Stimulated activated CD4-positive, alpha-beta T cell treated with anti-CD3 and anti-CD28 coated beads, Interleukin-15, amount 100 ng/mL, for 1 hour (primary cell): ENCODE measurements at regions not wholly inside any gene's neighbourhood (a gene's known extent, or its start where the extent isn't known, plus 50 kb on each side); places are given as distances from the start of the nearest gene placed in this dataset.

Experiments used
- DNase-seq, 2 donors: peaks; one replicate each; pipeline ENCODE4 v3.0.0-alpha.2; 2020; ENCODE audit warnings: low read depth in 1 of 2, low spot score in 1 of 2

DNA sequence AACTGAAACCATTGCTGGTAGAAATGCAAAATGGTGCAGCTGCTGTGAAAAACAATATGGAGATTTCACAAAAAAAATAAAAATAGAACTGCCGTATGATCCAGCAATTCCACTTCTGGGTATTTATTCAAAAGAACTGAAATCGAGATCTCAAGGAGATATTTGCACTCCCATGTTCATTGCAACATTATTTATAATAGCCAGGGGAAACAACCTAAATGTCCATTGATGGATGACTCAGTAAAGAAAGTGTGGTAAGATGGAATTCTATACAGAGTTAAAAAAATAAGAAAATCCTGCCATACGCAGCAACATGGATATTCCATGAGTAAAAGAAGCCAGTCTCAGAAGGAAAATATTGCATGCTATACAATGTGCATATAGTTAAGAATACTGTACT lies 290.6 kb upstream of the GHITM start:
- no peak for DNase-seq

- DNase-seq: no peak
Measured at GRCh38 chr10:83849150-83849549, 290.2 kb upstream of the GHITM start.

DNA sequence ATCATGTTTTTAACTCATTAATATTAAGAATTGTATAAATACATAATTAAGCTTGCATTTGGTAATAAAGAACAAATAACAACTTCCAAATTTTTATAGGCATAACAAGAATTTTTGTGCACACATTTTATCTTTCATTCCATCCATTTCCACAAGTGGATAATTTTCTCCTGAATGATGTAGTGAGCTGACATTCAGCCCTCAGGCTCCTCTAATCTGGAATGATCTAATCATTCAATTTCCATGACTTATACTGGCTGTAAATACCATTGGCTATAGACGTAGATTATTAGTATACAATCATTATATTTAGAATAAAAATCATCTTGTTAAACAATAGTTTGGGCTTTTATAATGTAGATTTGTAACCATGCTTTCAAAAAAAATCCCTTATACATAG lies 287.2 kb upstream of the GHITM start:
- DNase-seq: no peak

- no peak for DNase-seq
Measured at GRCh38 chr10:83862723-83863122, 276.6 kb upstream of the GHITM start.

DNA sequence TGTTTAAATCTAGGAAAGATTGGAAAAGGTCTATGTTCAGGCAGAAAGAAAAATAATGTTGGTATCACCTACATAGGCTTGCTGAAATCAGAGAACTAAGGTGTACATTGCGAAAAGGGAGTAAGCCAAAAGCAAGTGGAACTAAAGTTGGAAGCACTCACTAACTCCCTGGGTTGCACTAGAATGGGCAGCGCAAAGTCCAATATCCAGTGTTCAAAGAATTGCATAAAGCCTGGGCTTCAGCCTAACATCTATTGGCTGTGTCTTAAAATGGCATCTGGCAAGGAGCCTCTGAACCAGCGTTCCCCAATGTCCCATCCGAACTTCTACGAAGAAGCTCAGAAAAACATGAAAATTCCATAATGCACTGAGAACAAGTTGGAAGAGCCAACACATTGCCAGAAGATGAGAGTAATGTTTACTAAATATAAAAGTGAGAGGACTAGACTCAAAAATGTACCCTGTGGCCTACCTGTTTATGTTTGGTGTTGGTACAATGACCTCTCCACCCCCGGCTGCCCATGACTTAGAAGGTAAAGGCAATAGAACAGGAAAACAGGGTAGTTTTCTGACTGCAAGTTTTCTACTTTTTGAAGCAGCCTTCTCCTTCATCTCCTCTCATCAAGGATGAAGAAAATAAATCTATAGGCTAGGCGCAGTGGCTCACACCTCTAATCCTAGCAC lies 275.9 kb upstream of the GHITM start:
- DNase-seq: no peak

DNA sequence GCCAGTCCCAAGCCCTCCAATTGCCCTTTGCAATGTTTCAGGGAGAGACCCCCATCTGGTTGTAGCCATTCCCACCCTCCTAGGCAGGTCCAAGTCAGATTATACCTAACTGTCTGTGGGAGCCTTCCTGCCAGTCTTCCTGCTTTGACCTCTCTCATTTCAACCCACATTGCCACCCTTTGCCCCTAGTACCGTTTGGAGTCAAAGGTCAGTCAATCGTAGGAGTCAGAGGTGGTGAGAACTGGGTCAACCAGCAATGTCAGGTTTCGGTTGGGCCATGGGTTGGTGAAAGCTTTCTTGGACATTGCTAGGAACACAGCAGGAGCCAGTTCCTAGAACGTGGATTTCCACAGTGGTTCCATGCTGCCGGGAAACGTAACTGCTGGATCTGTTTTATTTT lies 269.4 kb upstream of the GHITM start:
- no peak for DNase-seq

- peak; percentile 14 to 18 for DNase-seq
Measured at GRCh38 chr10:83871187-83872081, 267.9 kb upstream of the GHITM start.

DNA sequence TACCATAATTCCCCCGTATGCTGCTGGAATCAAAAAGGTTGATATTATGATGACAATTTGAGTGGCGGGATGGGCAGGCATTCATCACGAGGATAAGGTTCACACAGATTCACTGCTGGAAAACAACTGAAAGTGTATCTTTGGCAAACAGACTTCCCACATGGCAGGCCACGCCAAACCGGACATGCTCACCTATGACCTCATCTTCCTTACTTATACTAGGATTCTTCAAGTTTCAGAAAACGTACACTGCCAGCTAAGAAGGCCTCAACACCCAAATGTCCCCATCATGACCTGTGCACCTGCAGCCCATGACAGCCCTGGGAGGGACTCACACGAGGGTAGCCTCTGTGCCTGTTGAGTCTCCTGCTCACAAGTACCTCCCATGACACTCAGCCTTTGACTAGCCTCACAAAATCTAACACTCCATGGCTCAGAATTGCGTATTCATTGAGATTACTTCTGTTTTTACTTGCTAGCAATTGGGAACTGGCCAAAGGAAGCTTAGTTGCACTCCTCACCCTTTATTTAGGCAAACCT lies 259.0 kb upstream of the GHITM start:
- no peak for DNase-seq

DNA sequence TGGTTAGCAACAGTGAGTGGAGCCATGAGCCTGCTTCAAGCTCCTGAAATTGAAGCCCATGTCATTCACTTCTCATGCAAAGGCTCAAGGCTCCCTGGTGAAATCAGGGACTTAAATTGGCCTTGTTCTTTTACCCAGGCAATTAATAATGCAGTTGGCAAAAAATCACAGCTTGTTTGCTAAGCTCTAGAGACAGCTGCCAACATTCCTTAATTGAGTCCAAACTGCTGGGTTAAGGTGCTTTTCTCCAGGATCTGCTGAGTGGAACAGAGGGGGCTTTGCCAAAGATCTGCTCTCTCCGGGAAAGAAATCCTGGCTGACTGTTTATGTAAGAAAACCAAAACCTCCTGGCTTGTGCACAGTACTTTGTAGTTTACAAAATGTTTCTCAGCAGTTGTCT lies 257.6 kb upstream of the GHITM start:
- no peak for DNase-seq

DNA sequence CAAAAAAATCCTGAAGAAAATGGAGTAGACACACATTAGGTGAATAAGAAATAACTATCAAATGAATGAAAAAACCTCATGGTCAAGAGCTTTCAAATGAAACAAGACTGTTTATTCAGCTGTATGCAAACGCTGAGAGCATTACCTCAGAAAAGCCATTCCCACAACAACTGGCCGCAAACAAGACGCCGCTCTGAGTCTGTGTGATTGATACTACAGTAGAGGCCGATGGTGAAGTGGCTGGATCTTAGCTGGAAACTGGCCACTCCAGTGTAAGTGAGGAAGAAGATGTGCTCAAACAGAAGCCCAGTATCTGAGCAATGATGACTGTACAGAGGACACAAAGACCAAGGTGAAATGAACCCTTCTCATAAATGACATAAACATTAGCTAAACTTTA lies 252.4 kb upstream of the GHITM start:
- DNase-seq: no peak

GRCh38 chr10:83892737-83893136 lies 246.6 kb upstream of the GHITM start:
- no peak for DNase-seq

DNA sequence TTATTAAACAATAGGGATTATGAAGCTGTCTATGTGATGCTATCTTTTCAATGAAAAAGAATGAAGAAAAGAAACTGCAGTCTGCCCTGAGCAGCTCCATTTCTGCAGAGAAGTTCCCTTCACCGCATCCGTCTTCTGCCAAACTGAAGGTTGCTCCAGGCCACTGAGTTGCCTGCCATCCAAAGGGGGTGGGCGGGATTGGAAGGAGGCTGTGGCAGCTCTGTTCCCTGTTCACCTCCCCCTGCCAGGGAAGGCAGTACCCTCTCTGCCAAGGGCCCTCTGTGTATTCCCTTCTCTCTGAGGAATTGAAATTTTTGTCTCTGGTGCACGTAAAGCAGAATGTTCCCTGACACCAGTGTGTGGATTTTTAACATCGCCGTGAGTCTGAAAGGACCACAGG lies 243.1 kb upstream of the GHITM start:
- DNase-seq: no peak

DNA sequence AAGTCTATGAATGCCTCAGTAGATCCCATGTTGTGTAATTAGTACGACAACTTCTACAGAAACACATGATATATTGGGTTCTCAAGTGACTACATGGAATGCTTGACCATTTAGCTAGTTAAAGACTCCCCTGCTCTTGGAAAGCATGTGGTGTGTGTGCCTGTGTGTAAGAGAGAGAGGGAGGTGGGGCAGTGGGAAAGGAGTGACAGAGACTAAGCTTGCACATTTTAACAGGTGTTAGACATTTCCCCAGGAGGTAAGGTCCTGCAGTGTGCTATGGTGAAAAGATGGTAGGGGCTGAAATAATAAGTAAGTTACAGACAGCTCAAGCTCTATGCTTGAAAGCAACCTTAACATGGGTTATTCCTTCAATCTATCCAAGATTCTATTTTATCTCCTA lies 241.7 kb upstream of the GHITM start:
- no peak for DNase-seq

- DNase-seq: no peak
Measured at GRCh38 chr10:83908506-83908905, 230.8 kb upstream of the GHITM start.

GRCh38 chr10:83909001-83909400 lies 230.3 kb upstream of the GHITM start:
- DNase-seq: no peak

- DNase-seq: no peak
Measured at GRCh38 chr10:83915801-83916200, 223.5 kb upstream of the GHITM start.

- no peak for DNase-seq
Measured at GRCh38 chr10:83917537-83918506, 221.5 kb upstream of the GHITM start.

DNA sequence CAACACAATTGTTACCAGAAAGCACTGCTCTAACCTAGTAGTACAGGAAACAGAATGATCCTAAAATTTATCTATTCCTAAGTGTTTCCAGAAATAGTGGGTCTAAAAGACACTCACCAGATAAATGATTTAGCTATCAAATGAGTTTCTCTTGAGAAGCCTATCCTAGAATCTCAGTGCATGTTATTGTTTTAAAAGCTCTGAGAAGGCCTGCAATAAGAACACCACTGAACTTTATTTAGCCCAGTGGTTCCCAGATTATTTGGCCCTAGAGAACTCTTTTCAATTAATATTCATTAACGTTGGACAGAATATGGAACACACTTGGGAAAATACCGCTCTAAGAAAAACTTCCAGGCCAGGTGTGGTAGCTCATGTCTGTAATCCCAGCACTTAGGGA lies 220.1 kb upstream of the GHITM start:
- DNase-seq: no peak

- no peak for DNase-seq
Measured at GRCh38 chr10:83921984-83922860, 217.1 kb upstream of the GHITM start.

- no peak for DNase-seq
Measured at GRCh38 chr10:83925133-83925532, 214.2 kb upstream of the GHITM start.
